ENCODE measurements at regions not wholly inside any gene's neighbourhood (a gene's known extent, or its start where the extent isn't known, plus 50 kb on each side); places are given as distances from the start of the nearest gene placed in this dataset.
"Not testable (repeated sequence)": the region's sequence is repeated elsewhere in the genome, so short reads cannot be mapped to it uniquely, and the experiment has no call there.

- H3K79me2 ChIP-seq (ENCODE audit: low read depth), result no peaks in the 10 kb centered on the region
- no peak overlapping the region for H3K4me3 ChIP-seq
- no peak overlapping the region for H3K4me2 ChIP-seq
- BruUV-seq (replicated peaks), result no TSS peak
- TF ChIP-seq CTCF (conservative IDR thresholded peaks at IDR 0.05), result no peak
- ChIA-PET POLR2A (ENCODE audit: unreplicated experiment) (no interaction called here), CTCF (no interaction called here)
- H3K4me1 ChIP-seq (replicated peaks; ENCODE audit: insufficient read depth), result no peaks in the 10 kb centered on the region
- no peak overlapping the region for H2AFZ ChIP-seq
- no peak for DNase-seq
- H3F3A ChIP-seq (ENCODE audit: insufficient read depth, low read depth), result no peaks in the 10 kb centered on the region
- H3K36me3 ChIP-seq (ENCODE audit: low read depth), result no peaks in the 10 kb centered on the region
- H4K20me1 ChIP-seq (ENCODE audit: insufficient read depth), result no peaks in the 10 kb centered on the region
- H3K27ac ChIP-seq, result no peak overlapping the region
- H3K9me2 ChIP-seq (ENCODE audit: insufficient read depth), result no peaks in the 10 kb centered on the region
- no peaks in the 10 kb centered on the region for H3K27me3 ChIP-seq (ENCODE audit: insufficient read depth, low read depth)
- intact Hi-C loops (cut with micrococcal nuclease; ENCODE audit: unreplicated experiment), result no loop called here
- no peaks in the 10 kb centered on the region for H3K9me3 ChIP-seq (ENCODE audit: insufficient read depth, low read depth)
These were observed 92.6 kb upstream of the CREB1 start for GRCh38 chr2:207437136-207437523.

GRCh38 chr2:207437524-207438143, 92.1 kb upstream of the CREB1 start:
- Histone ChIP-seq H3K36me3 (ENCODE audit: low read depth) (no peaks in the 10 kb centered on the region), H3F3A (ENCODE audit: insufficient read depth, low read depth) (no peaks in the 10 kb centered on the region), H3K9me2 (ENCODE audit: insufficient read depth) (no peaks in the 10 kb centered on the region), H4K20me1 (ENCODE audit: insufficient read depth) (no peaks in the 10 kb centered on the region), H3K9me3 (ENCODE audit: insufficient read depth, low read depth) (no peaks in the 10 kb centered on the region), H3K4me2 (no peak overlapping the region), H3K27me3 (ENCODE audit: insufficient read depth, low read depth) (no peaks in the 10 kb centered on the region), H2AFZ (no peak overlapping the region), H3K4me3 (no peak overlapping the region), H3K4me1 (replicated peaks; ENCODE audit: insufficient read depth) (no peaks in the 10 kb centered on the region), H3K27ac (no peak overlapping the region), H3K79me2 (ENCODE audit: low read depth) (no peaks in the 10 kb centered on the region)
- intact Hi-C loops (cut with micrococcal nuclease; ENCODE audit: unreplicated experiment), result no loop called here
- ChIA-PET CTCF (no interaction called here), POLR2A (ENCODE audit: unreplicated experiment) (no interaction called here)
- no peak for DNase-seq
- TF ChIP-seq EZH2 (IDR thresholded peaks at IDR 0.05; ENCODE audit: low read depth) (no peak), CTCF (conservative IDR thresholded peaks at IDR 0.05) (no peak)
- no TSS peak for BruUV-seq (replicated peaks)

GRCh38 chr2:207438414-207439126, 91.2 kb upstream of the CREB1 start:
- no peaks in the 10 kb centered on the region for H3K79me2 ChIP-seq (ENCODE audit: low read depth)
- POLR2A ChIA-PET (ENCODE audit: unreplicated experiment), result no interaction called here
- H3K9me3 ChIP-seq (ENCODE audit: insufficient read depth, low read depth), result no peaks in the 10 kb centered on the region
- no peaks in the 10 kb centered on the region for H4K20me1 ChIP-seq (ENCODE audit: insufficient read depth)
- no peaks in the 10 kb centered on the region for H3K4me1 ChIP-seq (replicated peaks; ENCODE audit: insufficient read depth)
- BruUV-seq (replicated peaks), result no TSS peak
- TF ChIP-seq CTCF (conservative IDR thresholded peaks at IDR 0.05) (no peak), EZH2 (IDR thresholded peaks at IDR 0.05; ENCODE audit: low read depth) (no peak)
- no peak overlapping the region for H3K4me3 ChIP-seq
- no peaks in the 10 kb centered on the region for H3K27me3 ChIP-seq (ENCODE audit: insufficient read depth, low read depth)
- H2AFZ ChIP-seq, result no peak overlapping the region
- intact Hi-C loops (cut with micrococcal nuclease; ENCODE audit: unreplicated experiment), result no loop called here
- H3K4me2 ChIP-seq, result no peak overlapping the region
- H3F3A ChIP-seq (ENCODE audit: insufficient read depth, low read depth), result no peaks in the 10 kb centered on the region
- CTCF ChIA-PET, result no interaction called here
- H3K36me3 ChIP-seq (ENCODE audit: low read depth), result no peaks in the 10 kb centered on the region
- no peak overlapping the region for H3K27ac ChIP-seq
- H3K9me2 ChIP-seq (ENCODE audit: insufficient read depth), result no peaks in the 10 kb centered on the region
- DNase-seq, result no peak

- H4K20me1 ChIP-seq (ENCODE audit: insufficient read depth); POLR2A ChIA-PET (ENCODE audit: unreplicated experiment); CTCF ChIA-PET; H3K27me3 ChIP-seq (ENCODE audit: insufficient read depth, low read depth); H3K4me3 ChIP-seq; H3F3A ChIP-seq (ENCODE audit: insufficient read depth, low read depth); H3K36me3 ChIP-seq (ENCODE audit: low read depth); H3K9me2 ChIP-seq (ENCODE audit: insufficient read depth); BruUV-seq (replicated peaks); intact Hi-C loops (cut with micrococcal nuclease; ENCODE audit: unreplicated experiment); H3K9me3 ChIP-seq (ENCODE audit: insufficient read depth, low read depth); DNase-seq; H3K4me1 ChIP-seq (replicated peaks; ENCODE audit: insufficient read depth); H3K4me2 ChIP-seq; H3K27ac ChIP-seq; H3K79me2 ChIP-seq (ENCODE audit: low read depth); H2AFZ ChIP-seq: not testable (repeated sequence)
These were observed 89.9 kb upstream of the CREB1 start for GRCh38 chr2:207439881-207440280.

All from PC-9 (cell line).